H1 (cell line): ENCODE measurements at regions not wholly inside any gene's neighbourhood (a gene's known extent, or its start where the extent isn't known, plus 50 kb on each side); places are given as distances from the start of the nearest gene placed in this dataset.

Experiments
- CEBPB ChIP-seq: IDR thresholded peaks from 2 replicates; pipeline ENCODE4 v1.6.1; 2012; ENCODE audit warnings: low read depth, low read length
- CHD1 ChIP-seq: IDR thresholded peaks from 2 replicates; pipeline ENCODE4 v1.6.1; 2012; ENCODE audit warnings: low read depth, low read length, improper control_type of control experiment
- CREB1 ChIP-seq: IDR thresholded peaks from 2 replicates; pipeline ENCODE4 v1.6.1; 2012; ENCODE audit warnings: inconsistent platforms
- EZH2 ChIP-seq: fragments of 200-600 bp; sonication (generic); IDR thresholded peaks from 2 replicates; pipeline ENCODE4 v1.7.1; 2012; ENCODE audit warnings: low read depth, mild to moderate bottlenecking, moderate library complexity, low read length, inconsistent platforms; ENCODE audit not compliant: severe bottlenecking
- GTF2F1 ChIP-seq: IDR thresholded peaks from 2 replicates; pipeline ENCODE4 v1.6.1; 2012; ENCODE audit warnings: low read depth, low read length, improper control_type of control experiment, borderline replicate concordance
- JUN ChIP-seq: IDR thresholded peaks from 2 replicates; pipeline ENCODE4 v1.6.1; 2011; ENCODE audit warnings: low read depth, mild to moderate bottlenecking, improper control_type of control experiment, low read length
- JUND ChIP-seq: IDR thresholded peaks from 2 replicates; pipeline ENCODE4 v1.6.1; 2011; ENCODE audit warnings: mild to moderate bottlenecking, improper control_type of control experiment, low read length
- MAFK ChIP-seq: IDR thresholded peaks from 2 replicates; pipeline ENCODE4 v1.6.1; 2012; ENCODE audit warnings: low read depth, mild to moderate bottlenecking, improper control_type of control experiment, low read length
- POLR2A ChIP-seq, 2 experiments: IDR thresholded peaks; 1 replicate in 1 of 2; 2 replicates in 1 of 2; pipeline ENCODE4 v1.6.1; 2011; ENCODE audit warnings: low read depth in 2 of 2, low read length in 2 of 2, mild to moderate bottlenecking in 2 of 2; ENCODE audit errors: control extremely low read depth in 1 of 2
- POLR2AphosphoS5 ChIP-seq: IDR thresholded peaks from 2 replicates; pipeline ENCODE4 v1.6.1; 2011; ENCODE audit warnings: low read depth, low read length
- YY1 ChIP-seq: IDR thresholded peaks from 2 replicates; pipeline ENCODE4 v1.6.1; 2011; ENCODE audit warnings: low read depth, mild to moderate bottlenecking, low read length
- TF ChIP-seq, protein P1 (sequence below), 3 experiments: IDR thresholded peaks; 1 replicate in 2 of 3; 2 replicates in 1 of 3; pipeline versions ENCODE4 v1.5.1 to v1.6.1; 2011; ENCODE audit warnings: low read length in 3 of 3, mild to moderate bottlenecking in 3 of 3, inconsistent platforms in 2 of 3, low read depth in 1 of 3, moderate library complexity in 1 of 3; ENCODE audit not compliant: insufficient read depth in 1 of 3; ENCODE audit errors: control extremely low read depth in 1 of 3

DNA sequence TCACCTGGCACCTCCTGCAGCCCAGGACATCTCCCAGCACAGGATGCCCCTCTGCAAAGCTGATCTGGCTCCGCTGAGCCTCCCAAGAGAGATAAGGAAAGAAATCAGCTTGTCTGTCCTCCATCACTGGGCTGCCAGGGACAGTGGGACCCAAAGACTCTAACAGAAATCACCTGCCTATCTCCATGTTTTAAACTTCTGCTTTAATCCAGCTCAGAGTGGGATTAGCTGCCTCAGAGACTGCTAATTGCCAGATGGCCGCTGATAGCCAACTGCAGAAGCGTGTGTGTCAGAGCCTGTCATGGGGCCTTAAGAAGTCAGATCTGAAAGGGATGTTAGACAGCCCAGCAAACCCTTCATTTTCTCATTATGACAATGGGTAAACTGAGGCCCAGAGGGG lies 389.4 kb upstream of the KLHL29 start:
- TF ChIP-seq EZH2 (no peak), YY1 (no peak), POLR2AphosphoS5 (no peak), POLR2A (IDR thresholded peaks at IDR 0.05; ENCODE audit: control extremely low read depth in 1 of 2, low read depth in 2 of 2, low read length in 2 of 2) (no peak), JUN (no peak), CEBPB (no peak), GTF2F1 (no peak), CHD1 (no peak), CREB1 (no peak), MAFK (no peak), JUND (no peak)
- TF ChIP-seq, protein P1, sequence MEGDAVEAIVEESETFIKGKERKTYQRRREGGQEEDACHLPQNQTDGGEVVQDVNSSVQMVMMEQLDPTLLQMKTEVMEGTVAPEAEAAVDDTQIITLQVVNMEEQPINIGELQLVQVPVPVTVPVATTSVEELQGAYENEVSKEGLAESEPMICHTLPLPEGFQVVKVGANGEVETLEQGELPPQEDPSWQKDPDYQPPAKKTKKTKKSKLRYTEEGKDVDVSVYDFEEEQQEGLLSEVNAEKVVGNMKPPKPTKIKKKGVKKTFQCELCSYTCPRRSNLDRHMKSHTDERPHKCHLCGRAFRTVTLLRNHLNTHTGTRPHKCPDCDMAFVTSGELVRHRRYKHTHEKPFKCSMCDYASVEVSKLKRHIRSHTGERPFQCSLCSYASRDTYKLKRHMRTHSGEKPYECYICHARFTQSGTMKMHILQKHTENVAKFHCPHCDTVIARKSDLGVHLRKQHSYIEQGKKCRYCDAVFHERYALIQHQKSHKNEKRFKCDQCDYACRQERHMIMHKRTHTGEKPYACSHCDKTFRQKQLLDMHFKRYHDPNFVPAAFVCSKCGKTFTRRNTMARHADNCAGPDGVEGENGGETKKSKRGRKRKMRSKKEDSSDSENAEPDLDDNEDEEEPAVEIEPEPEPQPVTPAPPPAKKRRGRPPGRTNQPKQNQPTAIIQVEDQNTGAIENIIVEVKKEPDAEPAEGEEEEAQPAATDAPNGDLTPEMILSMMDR (IDR thresholded peaks at IDR 0.05; ENCODE audit: control extremely low read depth in 1 of 3, insufficient read depth in 1 of 3, low read depth in 1 of 3, low read length in 3 of 3): no peak
